HCT116 (cell line): ENCODE measurements at regions not wholly inside any gene's neighbourhood (a gene's known extent, or its start where the extent isn't known, plus 50 kb on each side); places are given as distances from the start of the nearest gene placed in this dataset.

Experiments
- ATAC-seq: fragments of 200-7000 bp; cut with Tn5 transposase; 2 replicates; pipeline ENCODE4 v1.9.1; 2020; ENCODE audit warnings: mild to moderate bottlenecking, moderate library complexity
- BruUV-seq: library from RNA; stranded (reverse); fragments of 400-500 nt; replicated peaks from 2 replicates; lab custom pipeline; 2021; lab: Mats Ljungman, UMichigan
- CTCF ChIA-PET: fragments of 300-600 bp; sonication (Branson Sonifier 250); formaldehyde crosslinking; loops from one replicate; lab custom pipeline; 2021; ENCODE audit warnings: antibody characterized with exemption; lab: Charles Lee
- POLR2A ChIA-PET: fragments of 300-600, 350-600 bp; sonication (Branson Sonifier 250); formaldehyde crosslinking; loops from one replicate; lab custom pipeline; 2021; ENCODE audit warnings: antibody characterized with exemption; lab: Charles Lee
- RAD21 ChIA-PET, 2 experiments: fragments of 300-600 bp; sonication (Branson Sonifier 250); formaldehyde crosslinking; loops; one replicate each; lab custom pipeline; 2023; ENCODE audit warnings: low total read pairs in 2 of 2; ENCODE audit not compliant: uncharacterized antibody in 2 of 2, unreplicated experiment in 2 of 2, low non-redundant PET in 1 of 2; lab: Charles Lee
- DNase-seq: peaks from one replicate; pipeline ENCODE4 v3.0.0-alpha.2; 2010; ENCODE audit warnings: low read depth, low spot score
- H2AFZ ChIP-seq: fragments of 200-600 bp; shearing (Covaris generic), sonication (generic); 2 replicates; pipeline ENCODE4 v1.6.1; 2017; ENCODE audit warnings: low read depth, mixed run types, mixed read lengths, antibody characterized with exemption, low read length; ENCODE audit not compliant: poor library complexity, severe bottlenecking
- H3K27ac ChIP-seq: 2 replicates; pipeline ENCODE4 v1.5.1; 2012; ENCODE audit warnings: low read depth, low read length
- H3K27me3 ChIP-seq: fragments of 200-600 bp; sonication (generic); 2 replicates; pipeline ENCODE4 v1.6.1; 2016; ENCODE audit warnings: mixed run types, low read length, mixed read lengths; ENCODE audit not compliant: insufficient read depth
- H3K36me3 ChIP-seq, 2 experiments: fragments of 200-500 bp in 1 of 2; fragments of 200-600 bp in 1 of 2; sonication (Bioruptor generic) in 1 of 2; sonication (generic) in 1 of 2; 2 replicates each; pipeline versions ENCODE4 v1.5.1 to v1.6.1; 2014 to 2016; ENCODE audit warnings: low read length in 2 of 2, inconsistent platforms in 1 of 2, mixed read lengths in 1 of 2, mixed run types in 1 of 2; ENCODE audit not compliant: insufficient read depth in 2 of 2, control insufficient read depth in 1 of 2
- H3K4me1 ChIP-seq, 2 experiments: fragments of 200-600 bp in 1 of 2; sonication (generic) in 1 of 2; 2 replicates each; pipeline versions ENCODE4 v1.5.1 to v1.6.1; 2012 to 2017; ENCODE audit warnings: low read length in 2 of 2, inconsistent platforms in 1 of 2, mild to moderate bottlenecking in 1 of 2, mixed read lengths in 1 of 2, mixed run types in 1 of 2, moderate library complexity in 1 of 2; ENCODE audit not compliant: insufficient read depth in 2 of 2, control insufficient read depth in 1 of 2
- H3K4me2 ChIP-seq: fragments of 200-600 bp; sonication (generic); 2 replicates; pipeline ENCODE4 v1.6.1; 2017; ENCODE audit warnings: mixed run types, low read length, mixed read lengths
- H3K4me3 ChIP-seq, 2 experiments: fragments of 200-600 bp in 1 of 2; sonication (generic) in 1 of 2; replicated peaks in 1 of 2; 2 replicates each; pipeline ENCODE4 v1.5.1; 2011 to 2016; ENCODE audit warnings: low read length in 2 of 2, control low read depth in 1 of 2, low read depth in 1 of 2, mild to moderate bottlenecking in 1 of 2, mixed read lengths in 1 of 2, mixed run types in 1 of 2
- H3K79me2 ChIP-seq: fragments of 200-600 bp; sonication (generic); 2 replicates; pipeline ENCODE4 v1.6.1; 2017; ENCODE audit warnings: mild to moderate bottlenecking, mixed run types, low read length, moderate library complexity, mixed read lengths; ENCODE audit not compliant: insufficient read depth
- H3K9ac ChIP-seq: fragments of 200-600 bp; sonication (generic); 2 replicates; pipeline ENCODE4 v1.6.1; 2016; ENCODE audit warnings: low read length, mixed read lengths
- H3K9me2 ChIP-seq: fragments of 200-600 bp; sonication (generic), shearing (Covaris generic); 2 replicates; pipeline ENCODE4 v1.6.1; 2017; ENCODE audit warnings: mixed run types, mild to moderate bottlenecking, moderate library complexity; ENCODE audit not compliant: insufficient read depth
- H3K9me3 ChIP-seq, 2 experiments: fragments of 200-500 bp in 1 of 2; fragments of 200-600 bp in 1 of 2; sonication (Bioruptor generic) in 1 of 2; sonication (generic) in 1 of 2; 2 replicates each; pipeline ENCODE4 v1.6.1; 2014 to 2017; ENCODE audit warnings: low read length in 2 of 2, mixed read lengths in 2 of 2, inconsistent platforms in 1 of 2, low read depth in 1 of 2, mild to moderate bottlenecking in 1 of 2, mixed run types in 1 of 2, moderate library complexity in 1 of 2; ENCODE audit not compliant: control insufficient read depth in 1 of 2, insufficient read depth in 1 of 2
- H4K20me1 ChIP-seq: fragments of 200-600 bp; sonication (generic), shearing (Covaris generic); 2 replicates; pipeline ENCODE4 v1.6.1; 2017; ENCODE audit warnings: mixed run types, mild to moderate bottlenecking, moderate library complexity; ENCODE audit not compliant: insufficient read depth
- CBX3 ChIP-seq: IDR thresholded peaks from 2 replicates; pipeline ENCODE4 v1.6.1; 2012; ENCODE audit warnings: low read depth
- CEBPB ChIP-seq: IDR thresholded peaks from 2 replicates; pipeline ENCODE4 v1.6.1; 2012; ENCODE audit warnings: low read depth
- ELF1 ChIP-seq: IDR thresholded peaks from 2 replicates; pipeline ENCODE4 v1.6.1; 2012; ENCODE audit warnings: low read depth, borderline replicate concordance
- EZH2 ChIP-seq: fragments of 200-600 bp; sonication (generic); IDR thresholded peaks from 2 replicates; pipeline ENCODE4 v1.6.1; 2017; ENCODE audit warnings: antibody characterized with exemption, mixed run types
- JUND ChIP-seq: IDR thresholded peaks from 2 replicates; pipeline ENCODE4 v1.6.1; 2012
- POLR2A ChIP-seq: IDR thresholded peaks from 2 replicates; pipeline ENCODE4 v1.7.0; 2011; ENCODE audit warnings: borderline replicate concordance; ENCODE audit not compliant: insufficient read depth, insufficient read length; ENCODE audit errors: extremely low read depth
- POLR2AphosphoS5 ChIP-seq: IDR thresholded peaks from 2 replicates; pipeline ENCODE4 v1.6.1; 2011; ENCODE audit warnings: mild to moderate bottlenecking, low read depth, low read length, moderate library complexity
- SIN3A ChIP-seq: IDR thresholded peaks from 2 replicates; pipeline ENCODE4 v1.6.1; 2012; ENCODE audit warnings: low read depth
- SP1 ChIP-seq: IDR thresholded peaks from 2 replicates; pipeline ENCODE4 v1.6.1; 2012; ENCODE audit warnings: low read depth
- SRF ChIP-seq: IDR thresholded peaks from 2 replicates; pipeline ENCODE4 v1.6.1; 2012; ENCODE audit warnings: low read depth
- TCF7L2 ChIP-seq: IDR thresholded peaks from 2 replicates; pipeline ENCODE4 v1.7.0; 2011; ENCODE audit warnings: borderline replicate concordance, inconsistent platforms; ENCODE audit not compliant: insufficient read depth, insufficient read length; ENCODE audit errors: extremely low read depth
- intact Hi-C: fragments of 100-400 bp; cut with micrococcal nuclease; formaldehyde crosslinking; loops from 2 replicates; pipeline ENCODE4 v1.10.0; 2022
- TF ChIP-seq, protein P1 (sequence below), 3 experiments: fragments of 200-600 bp in 1 of 3; sonication (generic) in 1 of 3; IDR thresholded peaks in 2 of 3; conservative IDR thresholded peaks in 1 of 3; 2 replicates each; pipeline ENCODE4 v1.5.1; 2012 to 2017; ENCODE audit warnings: low read depth in 2 of 3, low read length in 2 of 3, antibody characterized with exemption in 1 of 3, borderline replicate concordance in 1 of 3, control low read depth in 1 of 3, mild to moderate bottlenecking in 1 of 3, mixed read lengths in 1 of 3, mixed run types in 1 of 3, moderate library complexity in 1 of 3; ENCODE audit not compliant: insufficient read depth in 1 of 3
- TF ChIP-seq, protein P2 (sequence below): IDR thresholded peaks from 2 replicates; pipeline ENCODE4 v1.6.1; 2012

DNA sequence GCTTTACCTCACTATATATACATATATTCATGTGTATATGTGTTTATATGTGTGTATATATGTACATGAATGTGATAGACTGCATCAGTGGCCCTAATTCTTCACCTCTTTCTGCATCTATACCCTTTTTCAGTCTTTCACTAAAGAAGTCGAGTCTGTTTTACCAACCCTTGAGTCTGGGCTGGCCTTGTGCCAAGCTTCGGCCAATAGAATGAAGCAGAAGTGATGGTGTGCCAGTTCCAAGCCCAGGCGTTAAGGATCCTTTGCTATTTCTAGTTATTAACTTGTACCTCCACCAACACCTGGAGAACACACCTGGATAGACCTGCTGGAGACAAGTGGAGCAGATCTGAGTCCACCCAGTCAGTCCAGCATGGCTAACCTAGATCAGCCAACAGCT lies 61.6 kb upstream of the PPM1J start:
- ChIA-PET CTCF (no interaction called here), RAD21 (no interaction called here)
- no peak for DNase-seq
- H3K36me3 ChIP-seq = no peaks in the 10 kb centered on the region
- intact Hi-C loops = no loop called here
- H3K4me2 ChIP-seq = no peak overlapping the region
- TF ChIP-seq CEBPB (no peak), JUND (no peak), POLR2A (no peak), SRF (no peak), SP1 (no peak), POLR2AphosphoS5 (no peak), TCF7L2 (no peak), SIN3A (no peak), EZH2 (no peak), ELF1 (no peak), CBX3 (no peak)
- TF ChIP-seq, protein P1, sequence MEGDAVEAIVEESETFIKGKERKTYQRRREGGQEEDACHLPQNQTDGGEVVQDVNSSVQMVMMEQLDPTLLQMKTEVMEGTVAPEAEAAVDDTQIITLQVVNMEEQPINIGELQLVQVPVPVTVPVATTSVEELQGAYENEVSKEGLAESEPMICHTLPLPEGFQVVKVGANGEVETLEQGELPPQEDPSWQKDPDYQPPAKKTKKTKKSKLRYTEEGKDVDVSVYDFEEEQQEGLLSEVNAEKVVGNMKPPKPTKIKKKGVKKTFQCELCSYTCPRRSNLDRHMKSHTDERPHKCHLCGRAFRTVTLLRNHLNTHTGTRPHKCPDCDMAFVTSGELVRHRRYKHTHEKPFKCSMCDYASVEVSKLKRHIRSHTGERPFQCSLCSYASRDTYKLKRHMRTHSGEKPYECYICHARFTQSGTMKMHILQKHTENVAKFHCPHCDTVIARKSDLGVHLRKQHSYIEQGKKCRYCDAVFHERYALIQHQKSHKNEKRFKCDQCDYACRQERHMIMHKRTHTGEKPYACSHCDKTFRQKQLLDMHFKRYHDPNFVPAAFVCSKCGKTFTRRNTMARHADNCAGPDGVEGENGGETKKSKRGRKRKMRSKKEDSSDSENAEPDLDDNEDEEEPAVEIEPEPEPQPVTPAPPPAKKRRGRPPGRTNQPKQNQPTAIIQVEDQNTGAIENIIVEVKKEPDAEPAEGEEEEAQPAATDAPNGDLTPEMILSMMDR (IDR thresholded peaks at IDR 0.05 in 2 of 3, conservative IDR thresholded peaks at IDR 0.05 in 1 of 3; ENCODE audit: borderline replicate concordance in 1 of 3, insufficient read depth in 1 of 3, low read depth in 2 of 3, low read length in 2 of 3) = no peak
- TF ChIP-seq, protein P2, sequence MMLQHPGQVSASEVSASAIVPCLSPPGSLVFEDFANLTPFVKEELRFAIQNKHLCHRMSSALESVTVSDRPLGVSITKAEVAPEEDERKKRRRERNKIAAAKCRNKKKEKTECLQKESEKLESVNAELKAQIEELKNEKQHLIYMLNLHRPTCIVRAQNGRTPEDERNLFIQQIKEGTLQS = no peak
- TF ChIP-seq, all 23 proteins: peak for 0
- no TSS peak for BruUV-seq
- no peaks in the 10 kb centered on the region for H3K4me1 ChIP-seq
- H3K4me3 ChIP-seq = no peak overlapping the region
- no peaks in the 10 kb centered on the region for H3K9me2 ChIP-seq
- H3K27me3 ChIP-seq = no peaks in the 10 kb centered on the region
- H3K9me3 ChIP-seq = no peaks in the 10 kb centered on the region
- H3K27ac ChIP-seq = no peak overlapping the region
- no peak overlapping the region for H3K9ac ChIP-seq
- no peaks in the 10 kb centered on the region for H3K79me2 ChIP-seq
- H4K20me1 ChIP-seq = no peaks in the 10 kb centered on the region
- no peak for ATAC-seq
- no peak overlapping the region for H2AFZ ChIP-seq
- POLR2A ChIA-PET = no interaction called here
